Myocyte (in vitro differentiated cells): ENCODE measurements at regions not wholly inside any gene's neighbourhood (a gene's known extent, or its start where the extent isn't known, plus 50 kb on each side); places are given as distances from the start of the nearest gene placed in this dataset.

Experiments used
- DNase-seq: peaks from one replicate; pipeline ENCODE4 v3.0.0-alpha.2; 2012; ENCODE audit warnings: low read depth

DNA sequence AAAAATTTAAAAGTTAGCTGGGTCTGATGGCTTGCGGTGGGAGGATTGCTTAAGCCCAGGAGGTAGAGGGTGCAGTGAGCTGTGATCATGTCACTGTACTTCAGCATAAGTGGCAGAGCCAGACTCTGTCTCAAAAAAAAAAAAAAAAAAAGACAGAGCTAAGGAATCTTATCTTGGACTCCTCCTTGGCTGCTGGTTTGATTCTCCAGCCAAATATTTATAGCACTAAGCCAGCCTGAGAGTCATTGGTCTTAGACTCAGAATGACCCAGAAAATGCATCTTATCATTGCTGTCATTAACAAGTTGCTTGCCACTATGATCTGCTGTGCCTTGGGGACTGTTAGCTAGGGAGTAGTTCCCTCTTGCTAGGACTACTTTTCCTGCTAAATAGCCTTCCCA lies 164.7 kb downstream of the GNAT3 start:
- no peak for DNase-seq

DNA sequence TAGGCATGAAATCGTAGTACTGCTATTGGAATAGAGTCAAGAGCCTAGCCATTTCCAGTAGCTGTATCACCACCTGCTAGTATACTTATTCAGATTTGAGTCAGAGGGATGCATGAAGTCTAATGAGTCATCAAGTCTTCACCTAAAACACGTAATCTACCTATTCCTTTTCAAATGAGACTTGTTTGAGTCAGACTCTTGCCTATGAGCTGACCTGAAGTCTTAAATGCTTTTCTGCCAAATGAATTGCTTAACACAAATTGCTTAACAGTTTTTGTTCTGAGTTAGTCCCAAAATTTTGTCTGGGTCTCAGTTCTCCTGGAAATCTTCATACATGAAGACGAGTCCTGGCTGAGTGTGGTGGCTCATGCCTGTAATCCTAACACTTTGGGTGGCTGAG lies 165.2 kb downstream of the GNAT3 start:
- peak; percentile 58 for DNase-seq

DNA sequence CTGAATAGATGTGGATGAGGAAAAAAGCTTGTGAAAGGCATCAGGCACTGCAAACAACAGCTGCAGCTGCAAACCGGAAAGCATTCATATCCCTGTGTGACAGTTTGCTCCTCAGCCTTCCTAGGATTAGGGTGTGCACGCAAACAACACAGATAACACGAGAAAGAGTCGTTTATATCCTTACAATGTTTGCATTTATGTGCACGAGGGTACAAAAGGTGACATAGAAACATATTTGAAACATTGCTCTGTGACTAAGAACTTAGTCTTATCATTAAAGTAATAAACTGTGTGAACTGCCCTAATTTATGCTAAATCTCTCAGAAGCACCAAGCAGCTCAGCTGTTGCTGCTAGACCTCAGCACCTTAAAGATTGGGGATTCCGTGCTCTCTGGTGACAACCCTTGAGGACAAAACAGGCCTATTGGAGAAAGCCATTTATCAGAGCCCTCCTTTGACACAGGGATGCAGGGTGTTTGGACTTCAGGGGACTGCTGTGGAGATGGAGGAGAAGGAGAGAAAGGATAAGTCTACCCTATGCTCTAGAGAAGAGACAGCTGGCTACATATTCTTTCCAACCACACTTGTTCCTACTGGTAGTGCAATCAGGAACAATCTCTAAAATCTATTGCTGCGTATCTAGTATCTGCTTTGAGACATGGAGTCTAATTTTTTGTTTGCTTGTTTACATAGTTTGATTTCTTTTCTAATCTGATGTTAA lies 176.2 kb downstream of the GNAT3 start:
- peak; percentile 93 for DNase-seq

DNA sequence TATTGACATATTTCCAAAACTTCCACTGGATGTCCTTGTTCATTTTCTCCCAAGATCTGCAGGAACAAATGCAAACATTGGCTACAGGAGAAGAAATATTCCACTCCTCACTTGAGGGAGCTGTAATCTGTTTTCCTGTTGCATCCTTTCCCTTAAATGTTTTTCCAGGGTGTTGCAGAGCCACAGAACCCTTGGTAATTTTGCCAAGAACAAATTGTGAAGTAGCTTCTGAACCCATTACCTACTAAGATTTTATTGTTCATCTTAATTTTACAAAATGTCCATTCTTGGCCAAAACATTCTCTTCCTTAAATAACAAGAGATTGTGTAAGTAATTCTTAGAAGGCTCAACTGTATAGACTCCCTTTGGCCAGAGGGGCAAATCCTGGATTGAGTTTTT lies 177.0 kb downstream of the GNAT3 start:
- DNase-seq = peak; percentile 70

DNA sequence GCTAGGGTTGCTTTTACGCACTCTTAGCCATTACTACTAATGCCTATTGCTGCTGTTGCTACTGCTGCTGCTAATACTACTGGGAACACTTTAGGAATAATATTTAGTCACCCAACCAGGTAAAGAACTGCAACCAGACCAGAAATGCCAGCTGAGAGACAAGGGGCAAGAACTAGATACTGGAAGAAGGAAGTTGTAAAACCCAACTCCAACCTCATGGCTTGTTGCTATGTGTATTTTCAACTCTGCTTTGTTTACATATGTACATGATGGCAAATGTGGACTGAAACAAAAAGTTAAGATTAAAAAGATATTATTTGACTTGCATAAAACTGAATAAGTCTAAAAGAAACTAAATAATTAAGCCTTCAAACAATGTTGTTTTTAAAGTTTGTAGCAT lies 177.7 kb downstream of the GNAT3 start:
- DNase-seq = no peak

DNA sequence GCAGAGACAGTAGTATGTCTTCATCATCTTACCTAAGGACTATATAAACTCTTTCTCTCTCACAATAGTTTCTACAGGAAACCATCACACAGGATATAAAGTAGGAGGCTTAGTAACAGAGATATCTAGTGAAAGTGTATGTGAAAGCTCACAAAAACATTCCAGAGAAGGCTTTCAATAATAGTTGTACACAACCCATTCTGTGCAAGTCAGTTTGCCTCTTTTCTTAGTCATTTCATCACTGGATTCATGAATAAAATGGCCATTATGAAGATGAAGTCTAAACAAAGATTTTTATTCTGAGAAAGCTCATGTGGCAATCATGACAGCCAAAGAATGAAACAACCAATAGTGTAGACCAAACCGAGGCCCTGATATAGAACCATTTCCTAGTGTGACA lies 178.8 kb downstream of the GNAT3 start:
- no peak for DNase-seq

DNA sequence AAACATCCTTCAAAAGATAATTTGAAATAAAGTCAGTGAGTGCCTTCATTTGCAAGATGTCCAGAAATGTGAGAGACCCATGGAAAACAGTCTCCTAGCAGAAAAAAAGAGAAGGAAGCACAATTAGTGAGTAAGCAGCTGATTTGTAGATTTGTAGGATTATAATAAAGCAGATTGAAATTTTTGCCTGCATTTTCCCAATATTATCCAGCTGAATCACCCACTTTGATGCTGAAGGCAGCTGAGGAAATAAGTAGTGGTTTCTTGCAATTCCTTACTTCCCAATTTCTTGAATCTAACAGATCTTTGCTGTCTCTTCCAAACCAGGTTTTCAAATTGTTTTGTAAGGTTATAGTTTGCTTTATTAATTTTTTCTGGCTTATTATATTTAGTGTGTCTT lies 181.4 kb downstream of the GNAT3 start:
- peak; percentile 65 for DNase-seq

DNA sequence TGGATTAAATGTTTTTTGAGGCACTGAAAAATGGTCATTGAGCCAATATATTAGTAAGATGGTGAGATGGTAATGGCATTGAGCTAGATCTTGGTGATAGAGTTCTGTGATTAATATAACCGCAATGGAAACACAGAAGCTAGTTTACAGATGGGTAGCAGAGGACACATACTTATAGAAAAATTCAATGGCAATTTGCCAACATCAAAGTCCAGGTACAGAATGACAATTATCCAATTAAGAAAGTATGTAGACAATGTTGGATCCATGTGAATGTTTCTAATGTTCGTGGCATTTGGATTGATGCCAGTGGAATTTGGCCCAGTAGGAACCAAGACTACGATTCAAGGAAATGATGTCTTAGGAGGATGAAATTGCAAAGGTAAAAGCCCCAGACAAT lies 187.8 kb downstream of the GNAT3 start:
- peak; percentile 45 for DNase-seq

DNA sequence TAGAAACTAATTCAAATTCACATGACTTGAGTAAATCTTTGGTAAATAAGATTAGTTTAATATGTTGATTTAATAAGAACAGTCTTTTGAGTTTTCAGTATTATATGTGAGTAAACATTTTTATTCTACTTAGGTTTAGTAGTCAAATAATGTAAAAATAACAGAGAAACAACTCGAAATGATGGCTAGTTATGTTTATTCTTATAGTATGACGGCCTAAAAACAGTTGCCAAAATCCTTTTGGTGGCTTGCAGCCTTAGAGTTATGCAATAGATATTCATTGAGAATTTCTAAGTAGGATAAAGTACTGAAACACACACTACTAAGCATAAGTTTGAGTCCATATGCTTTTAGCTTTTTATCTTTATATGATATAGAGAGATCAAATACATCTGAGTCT lies 184.8 kb downstream of the GNAI1 start:
- no peak for DNase-seq

DNA sequence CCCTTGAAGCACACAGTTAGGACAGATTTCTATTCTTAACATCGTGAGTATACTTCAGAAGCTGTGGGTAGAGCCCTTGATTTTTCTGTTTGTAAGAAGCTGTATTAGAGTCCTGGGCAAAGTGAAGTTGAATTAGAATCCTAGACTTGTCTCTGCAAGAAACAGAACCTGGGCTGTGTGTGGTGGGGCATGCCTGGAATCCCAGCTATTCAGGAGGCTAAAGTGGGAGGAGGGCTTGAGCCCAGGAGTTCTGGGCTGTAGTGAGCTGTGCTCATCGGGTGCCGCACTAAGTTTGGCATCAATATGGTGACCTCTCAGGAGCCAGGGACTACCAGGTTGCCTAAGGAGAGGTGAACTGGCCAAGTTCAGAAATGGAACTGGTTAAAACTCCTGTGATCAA lies 183.4 kb downstream of the GNAI1 start:
- DNase-seq = no peak

DNA sequence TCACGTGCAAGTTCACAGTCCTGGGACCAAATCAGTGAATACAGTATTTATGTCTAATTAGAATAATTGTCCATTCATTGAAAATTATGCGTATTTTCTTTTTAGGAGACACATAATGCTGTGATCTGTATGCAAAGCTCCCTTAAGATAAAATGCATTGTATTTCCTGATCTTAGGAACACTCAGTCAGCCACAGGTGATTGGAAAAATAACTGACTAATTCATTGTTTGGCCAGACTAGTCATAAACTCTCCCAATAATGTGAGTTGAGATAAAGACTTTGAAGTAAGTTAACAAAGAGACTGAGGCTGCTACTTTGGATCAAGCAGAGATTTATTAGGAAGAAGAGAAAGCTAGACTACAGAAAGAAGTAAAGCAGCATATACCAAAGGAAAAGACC lies 182.2 kb downstream of the GNAI1 start:
- no peak for DNase-seq

DNA sequence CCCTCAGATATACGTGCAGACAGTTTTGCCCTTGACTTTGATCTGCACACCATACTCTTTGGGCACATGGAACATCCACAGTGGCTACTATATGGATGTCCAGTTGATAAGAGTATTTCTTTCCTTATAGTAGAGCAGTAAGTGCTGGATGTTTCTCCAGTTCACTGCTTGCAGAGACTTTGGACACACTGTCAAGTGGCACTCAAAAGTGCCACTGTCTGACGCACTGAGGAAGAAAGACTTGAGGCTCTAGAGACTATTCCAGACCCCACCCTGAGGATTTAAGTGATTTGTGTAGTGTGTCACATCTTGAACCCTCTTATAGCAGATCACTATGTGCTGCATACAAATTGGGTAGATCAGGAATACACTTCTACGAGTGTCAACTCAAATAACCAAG lies 179.1 kb downstream of the GNAI1 start:
- no peak for DNase-seq

DNA sequence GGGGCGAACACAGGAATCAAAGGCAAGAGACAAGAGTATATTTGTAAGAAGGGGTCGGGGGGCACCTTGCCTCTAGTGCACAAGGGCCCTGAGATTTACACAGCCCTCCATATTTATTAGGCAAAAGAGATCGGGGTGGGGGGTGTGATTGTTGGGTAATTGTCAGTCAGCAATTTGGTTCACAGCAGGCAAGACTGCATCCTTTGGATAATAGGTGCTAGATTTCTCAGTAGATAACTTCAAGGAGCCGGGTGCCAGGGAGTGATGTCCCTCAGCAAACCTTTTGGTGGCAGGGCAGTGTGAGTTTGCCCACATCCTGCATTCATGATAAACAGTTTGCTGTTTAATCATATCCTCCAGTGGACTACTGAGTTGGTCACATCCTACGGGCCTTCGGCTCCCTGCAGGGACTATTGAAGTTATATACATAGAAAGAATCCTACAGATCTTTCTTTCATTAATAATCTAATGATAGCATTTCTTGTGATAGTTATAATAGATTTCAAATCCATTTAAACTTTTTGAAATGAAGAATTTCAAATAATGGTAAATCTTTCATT lies 178.5 kb downstream of the GNAI1 start:
- no peak for DNase-seq

DNA sequence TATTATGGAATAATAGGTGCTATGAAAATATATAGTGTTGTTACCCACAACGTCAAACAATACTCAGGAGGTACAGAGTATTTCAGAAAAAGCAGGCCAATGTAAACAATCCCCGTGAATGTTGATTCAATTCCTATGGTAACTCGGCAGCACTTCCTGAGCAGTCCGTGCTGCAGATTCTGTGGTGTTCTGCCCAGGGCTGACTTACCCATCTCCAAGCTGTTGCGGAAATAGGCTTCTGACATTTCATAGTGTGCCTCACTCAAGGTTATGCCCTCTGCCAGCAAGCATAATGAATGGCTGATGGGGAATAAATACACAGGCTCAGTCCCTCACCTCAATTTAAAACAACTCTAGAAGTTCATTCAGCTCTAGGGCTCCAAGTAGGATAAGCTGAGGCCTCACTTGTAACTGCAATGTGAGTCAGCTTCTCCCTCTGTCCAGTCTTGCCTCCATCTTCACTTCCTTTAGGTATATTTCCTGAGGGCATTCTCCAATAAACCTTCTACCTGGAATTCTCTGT lies 177.6 kb downstream of the GNAI1 start:
- peak; percentile 66 for DNase-seq

DNA sequence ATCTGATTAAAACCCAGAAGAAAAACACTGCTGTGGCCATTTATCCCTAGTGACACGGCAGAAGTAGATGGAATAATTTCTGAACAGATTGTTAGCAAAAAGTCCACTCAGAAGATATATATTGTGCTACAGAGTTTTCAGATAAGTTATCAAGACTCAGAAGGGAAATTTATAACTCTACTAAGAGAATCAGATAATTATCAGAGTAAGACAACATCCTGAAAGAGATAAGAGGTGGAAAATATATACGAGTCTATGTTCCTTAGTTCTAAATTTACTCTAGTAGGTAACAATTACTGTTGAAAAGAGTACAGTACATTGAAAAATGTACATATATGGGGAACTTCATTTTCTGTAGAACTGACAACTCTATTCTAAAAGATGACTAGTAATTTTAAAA lies 176.7 kb downstream of the GNAI1 start:
- DNase-seq = no peak

DNA sequence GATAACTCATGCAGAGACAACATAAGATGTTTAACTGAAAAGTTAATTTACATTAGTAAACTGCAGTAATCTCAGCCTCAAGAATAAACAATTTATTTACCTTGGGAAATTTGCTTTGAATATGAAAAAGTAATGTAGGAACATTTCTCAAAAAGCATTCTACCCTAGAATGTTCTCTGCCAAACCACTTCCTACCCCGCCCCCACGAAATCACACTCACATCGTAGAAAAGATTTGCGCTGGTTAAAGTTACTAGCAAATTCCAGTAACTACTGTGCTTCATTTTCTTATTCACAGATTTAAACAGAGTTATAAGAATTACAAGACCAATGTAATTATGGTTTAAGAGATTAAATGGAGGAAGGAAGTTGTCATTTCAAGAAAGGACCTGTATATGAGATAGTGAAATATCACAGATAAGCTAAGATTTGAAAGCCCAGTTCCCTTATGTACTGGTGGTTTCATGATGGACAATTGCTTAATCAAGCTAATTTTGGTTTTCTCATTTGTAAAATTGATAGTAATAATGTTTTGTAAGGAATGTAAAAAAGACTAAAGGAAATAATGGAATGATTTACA lies 175.4 kb downstream of the GNAI1 start:
- DNase-seq = no peak

DNA sequence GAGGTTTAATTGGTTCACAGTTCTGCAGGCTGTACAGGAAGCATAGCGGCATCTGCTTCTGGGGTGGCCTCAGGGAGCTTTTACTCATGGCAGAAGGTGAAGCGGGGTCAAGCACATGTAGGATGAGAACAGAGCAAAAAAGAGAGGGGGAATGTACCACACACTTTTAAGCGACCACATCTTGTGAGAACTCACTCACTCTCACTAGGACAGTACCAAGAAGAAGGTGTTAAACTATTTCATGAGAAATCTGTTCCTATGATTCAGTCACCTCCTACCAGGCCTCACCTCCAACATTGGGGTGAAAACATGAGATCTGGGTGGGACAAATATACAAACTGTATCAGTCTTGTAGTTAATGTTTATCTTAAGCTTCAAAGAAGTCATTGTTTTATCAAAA lies 174.7 kb downstream of the GNAI1 start:
- no peak for DNase-seq

DNA sequence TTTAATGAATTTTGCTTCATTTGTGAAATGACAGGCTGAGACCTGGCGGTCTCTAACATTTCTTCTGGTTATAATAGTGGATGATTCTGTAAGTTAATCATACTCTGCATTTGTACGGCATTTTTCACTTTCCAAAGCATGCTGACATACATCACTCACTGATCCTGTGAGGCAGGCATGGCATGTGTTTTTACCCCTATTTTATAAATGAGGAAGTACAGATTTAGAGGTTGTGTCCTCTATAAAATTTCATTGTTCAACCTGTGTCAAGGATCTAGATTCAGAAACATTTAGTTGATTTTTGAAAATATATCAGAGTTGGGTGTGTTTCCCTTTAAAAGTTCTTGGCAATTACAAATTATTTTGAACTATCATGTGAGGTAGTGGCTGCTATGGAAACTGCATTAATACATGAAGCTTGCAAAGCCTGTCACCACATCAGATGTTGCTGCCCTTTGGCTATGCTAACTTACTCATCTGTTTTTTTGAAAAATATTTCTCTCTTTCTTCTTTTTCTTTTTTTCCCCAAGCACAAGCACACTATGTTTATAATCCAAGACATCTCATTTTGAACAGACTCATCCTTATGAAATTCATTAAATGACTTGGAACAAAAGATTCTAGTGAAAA lies 172.7 kb downstream of the GNAI1 start:
- DNase-seq = peak; percentile 78

DNA sequence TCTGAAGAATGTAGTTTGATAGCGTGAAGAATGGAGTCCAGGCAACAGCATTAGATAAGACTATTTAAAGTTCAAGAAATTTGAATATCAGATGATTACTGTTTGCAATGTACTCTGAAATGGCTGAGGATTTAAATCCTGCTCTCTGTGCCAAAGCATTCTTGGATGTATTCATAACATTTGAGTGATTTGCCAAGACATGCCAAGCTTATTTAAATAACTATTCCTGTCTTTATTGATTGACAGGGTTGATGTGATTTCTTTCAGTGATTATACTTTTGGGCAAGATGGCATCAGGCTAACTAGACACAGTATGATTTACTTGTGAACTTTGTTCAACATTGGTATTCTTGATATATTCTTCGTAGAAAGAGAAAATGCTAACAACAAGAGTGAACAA lies 168.7 kb downstream of the GNAI1 start:
- DNase-seq = no peak

DNA sequence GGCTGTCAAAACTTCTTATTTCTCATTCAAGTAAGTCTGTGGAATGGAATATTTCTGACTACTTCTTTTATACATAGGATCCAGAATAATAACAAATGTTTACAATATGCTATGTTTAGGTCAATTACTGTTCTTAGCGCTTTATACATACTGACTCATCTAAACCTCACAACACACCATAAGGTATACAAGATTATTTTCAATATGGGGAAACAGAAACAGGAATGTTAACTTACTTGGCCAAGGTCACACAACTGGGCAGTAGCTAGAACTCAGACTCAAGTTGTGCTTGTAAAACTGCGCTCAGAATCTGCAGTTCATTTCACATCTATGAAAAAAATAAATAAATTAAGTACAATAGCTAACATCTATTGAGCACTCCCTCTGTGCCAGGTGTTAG lies 168.0 kb downstream of the GNAI1 start:
- DNase-seq = no peak

DNA sequence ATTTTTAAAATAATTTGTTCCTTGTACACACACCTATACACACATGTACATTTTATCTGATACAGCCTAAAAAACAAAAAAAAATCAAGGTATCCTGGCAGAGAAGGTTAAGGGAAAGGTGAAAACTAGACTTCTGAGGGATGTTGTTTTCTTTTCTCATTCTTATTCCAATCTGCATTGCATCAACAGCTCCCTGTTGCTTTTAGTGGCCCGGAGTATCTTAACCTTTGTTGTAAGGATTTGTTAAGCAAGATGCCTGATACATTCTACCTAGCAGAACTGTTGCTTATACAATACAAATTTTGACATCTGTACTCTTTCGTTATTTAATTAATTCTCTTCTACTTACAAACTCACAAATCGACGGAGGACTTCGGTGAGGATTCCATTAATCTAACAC lies 167.4 kb downstream of the GNAI1 start:
- DNase-seq = no peak

DNA sequence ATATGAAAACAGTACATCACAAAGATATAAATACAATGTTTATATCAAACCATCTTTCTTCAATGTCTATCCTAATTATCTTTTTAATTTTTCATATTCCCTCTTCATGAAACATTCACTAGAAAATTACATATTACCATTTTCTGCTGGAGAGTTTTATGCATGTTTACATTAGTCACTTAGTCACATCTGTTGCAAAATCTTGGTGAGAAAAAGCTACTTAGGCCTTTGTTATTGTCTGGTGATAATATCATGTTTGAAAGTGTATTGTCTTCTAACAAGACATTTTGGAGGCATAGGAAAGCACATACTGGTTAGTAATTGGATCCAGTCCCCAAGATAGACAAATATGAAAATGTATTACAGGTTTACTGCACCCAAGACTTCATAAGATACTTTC lies 163.6 kb downstream of the GNAI1 start:
- DNase-seq = no peak
